GM06990 (cell line): ENCODE measurements at regions not wholly inside any gene's neighbourhood (a gene's known extent, or its start where the extent isn't known, plus 50 kb on each side); places are given as distances from the start of the nearest gene placed in this dataset.

Experiments used
- DNase-seq: peaks from one replicate; pipeline ENCODE4 v3.0.0-alpha.2; 2011; ENCODE audit not compliant: insufficient read length; ENCODE audit errors: extremely low read depth
- H3K27me3 ChIP-seq: replicated peaks from 2 replicates; pipeline ENCODE4 v1.6.0; 2011; ENCODE audit warnings: low read length; ENCODE audit not compliant: control insufficient read depth, insufficient read depth
- H3K36me3 ChIP-seq: 2 replicates; pipeline ENCODE4 v1.5.1; 2011; ENCODE audit warnings: low read length; ENCODE audit not compliant: control insufficient read depth, insufficient read depth
- H3K4me3 ChIP-seq: replicated peaks from 2 replicates; pipeline ENCODE4 v1.5.1; 2011; ENCODE audit warnings: low read depth, mild to moderate bottlenecking, control low read depth, low read length
- TF ChIP-seq, protein P1 (sequence below): IDR thresholded peaks from 2 replicates; pipeline ENCODE4 v1.5.1; 2011; ENCODE audit warnings: low read length, control low read depth, mild to moderate bottlenecking, inconsistent platforms; ENCODE audit not compliant: insufficient read depth, poor library complexity, severe bottlenecking

- TF ChIP-seq, protein P1, sequence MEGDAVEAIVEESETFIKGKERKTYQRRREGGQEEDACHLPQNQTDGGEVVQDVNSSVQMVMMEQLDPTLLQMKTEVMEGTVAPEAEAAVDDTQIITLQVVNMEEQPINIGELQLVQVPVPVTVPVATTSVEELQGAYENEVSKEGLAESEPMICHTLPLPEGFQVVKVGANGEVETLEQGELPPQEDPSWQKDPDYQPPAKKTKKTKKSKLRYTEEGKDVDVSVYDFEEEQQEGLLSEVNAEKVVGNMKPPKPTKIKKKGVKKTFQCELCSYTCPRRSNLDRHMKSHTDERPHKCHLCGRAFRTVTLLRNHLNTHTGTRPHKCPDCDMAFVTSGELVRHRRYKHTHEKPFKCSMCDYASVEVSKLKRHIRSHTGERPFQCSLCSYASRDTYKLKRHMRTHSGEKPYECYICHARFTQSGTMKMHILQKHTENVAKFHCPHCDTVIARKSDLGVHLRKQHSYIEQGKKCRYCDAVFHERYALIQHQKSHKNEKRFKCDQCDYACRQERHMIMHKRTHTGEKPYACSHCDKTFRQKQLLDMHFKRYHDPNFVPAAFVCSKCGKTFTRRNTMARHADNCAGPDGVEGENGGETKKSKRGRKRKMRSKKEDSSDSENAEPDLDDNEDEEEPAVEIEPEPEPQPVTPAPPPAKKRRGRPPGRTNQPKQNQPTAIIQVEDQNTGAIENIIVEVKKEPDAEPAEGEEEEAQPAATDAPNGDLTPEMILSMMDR = no peak
- Histone ChIP-seq H3K36me3 (no peaks in the 10 kb centered on the region), H3K4me3 (no peak overlapping the region), H3K27me3 (no peaks in the 10 kb centered on the region)
- DNase-seq = no peak
These were observed 80.6 kb upstream of the P2RY1 start for GRCh38 chr3:152754303-152754702.

DNA sequence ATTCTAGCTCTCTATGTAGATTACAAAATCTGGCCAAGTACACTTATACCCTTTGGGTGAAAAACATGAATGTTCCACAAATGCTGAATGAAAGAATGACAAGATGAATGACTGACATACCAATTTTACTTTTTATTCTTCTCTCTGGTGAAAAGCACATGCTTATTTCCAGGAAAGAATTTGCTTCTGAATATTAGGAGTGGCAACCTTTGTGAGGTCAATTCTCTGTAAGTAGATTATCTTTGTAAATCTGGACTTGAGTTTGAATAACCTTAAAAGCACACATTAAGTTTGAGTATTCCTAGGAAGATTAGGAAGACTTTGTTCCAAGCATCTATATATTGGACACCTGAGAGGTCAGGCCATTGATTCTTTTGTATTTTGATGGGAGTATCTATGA, 78.1 kb upstream of the P2RY1 start:
- Histone ChIP-seq H3K27me3 (no peaks in the 10 kb centered on the region), H3K4me3 (no peak overlapping the region), H3K36me3 (no peaks in the 10 kb centered on the region)
- TF ChIP-seq, protein P1 = no peak
- DNase-seq = no peak

DNA sequence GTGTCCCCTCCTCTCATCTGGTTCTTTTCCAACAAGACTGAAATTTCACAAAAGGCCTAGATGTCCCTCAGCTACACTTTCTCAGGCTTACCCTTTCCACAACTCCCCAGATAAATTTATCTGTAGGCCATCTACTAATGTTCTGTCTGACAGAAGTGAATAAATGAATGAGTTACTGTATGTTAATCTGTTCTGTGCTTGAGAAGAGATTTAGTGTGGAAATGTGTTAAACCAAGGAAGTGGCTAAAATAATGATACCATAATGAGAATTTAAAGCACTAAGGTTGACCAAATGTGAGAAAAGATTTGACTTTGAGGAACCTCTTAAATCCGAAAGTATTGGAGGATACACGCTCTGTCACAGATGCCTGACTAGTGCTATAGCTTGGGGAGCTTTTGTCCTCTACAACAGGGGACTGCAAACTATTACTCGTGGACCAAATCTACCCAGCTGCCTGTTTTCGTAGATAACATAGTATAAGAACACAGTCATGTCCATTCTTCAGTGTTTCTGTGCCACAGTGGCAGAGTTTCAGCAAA, 74.8 kb upstream of the P2RY1 start:
- no peaks in the 10 kb centered on the region for H3K36me3 ChIP-seq
- no peaks in the 10 kb centered on the region for H3K27me3 ChIP-seq
- peak overlapping the region; percentile 13; the same call in 1 of the 2 replicates for H3K4me3 ChIP-seq
- TF ChIP-seq, protein P1 = no peak
- peak; percentile 40 for DNase-seq

DNA sequence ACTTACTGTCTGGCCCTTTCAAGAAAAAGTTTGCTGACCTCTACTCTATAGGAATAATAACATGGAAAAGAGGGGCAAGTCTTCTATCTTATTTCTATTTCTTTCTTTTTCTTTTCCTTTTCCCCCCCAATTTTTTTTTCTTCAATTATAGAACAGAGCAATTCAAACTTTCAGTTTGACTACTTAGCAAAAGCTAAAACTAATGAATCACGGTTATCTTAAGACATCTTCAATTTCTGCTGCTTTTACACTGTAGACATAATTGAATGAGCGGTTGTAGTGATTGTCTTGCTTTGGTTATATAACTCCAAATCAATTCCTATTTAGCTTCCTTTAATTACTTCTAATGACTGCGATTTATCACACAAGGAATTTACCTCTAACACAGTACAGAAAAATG, 74.3 kb upstream of the P2RY1 start:
- no peaks in the 10 kb centered on the region for H3K27me3 ChIP-seq
- no peaks in the 10 kb centered on the region for H3K36me3 ChIP-seq
- TF ChIP-seq, protein P1 = no peak
- H3K4me3 ChIP-seq = peak overlapping the region; percentile 13; the same call in 1 of the 2 replicates
- no peak for DNase-seq

GRCh38 chr3:152768478-152768877, 66.5 kb upstream of the P2RY1 start:
- TF ChIP-seq, protein P1 = no peak
- H3K36me3 ChIP-seq = no peaks in the 10 kb centered on the region
- H3K4me3 ChIP-seq = no peak overlapping the region
- DNase-seq = no peak
- no peaks in the 10 kb centered on the region for H3K27me3 ChIP-seq

DNA sequence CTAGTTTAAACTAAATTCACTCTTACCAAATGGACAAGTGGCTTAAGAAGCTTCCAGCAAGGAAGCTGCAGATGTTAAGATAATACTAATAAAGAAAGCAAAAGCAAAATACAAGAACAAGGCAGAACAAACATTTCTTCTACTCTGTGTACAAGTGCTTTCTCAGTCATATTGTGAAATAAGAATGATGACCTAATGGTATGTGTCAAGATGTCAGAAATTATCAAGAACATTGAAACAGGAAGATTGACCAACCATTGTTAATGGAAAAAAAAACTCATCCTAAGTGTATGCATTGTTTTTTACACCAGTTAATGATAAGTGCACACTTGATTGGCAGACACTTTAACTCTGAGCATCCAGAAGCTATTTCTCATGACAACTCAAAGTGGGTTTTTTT, 65.4 kb upstream of the P2RY1 start:
- TF ChIP-seq, protein P1 = no peak
- no peak overlapping the region for H3K4me3 ChIP-seq
- DNase-seq = peak; percentile 51
- H3K36me3 ChIP-seq = no peaks in the 10 kb centered on the region
- H3K27me3 ChIP-seq = no peaks in the 10 kb centered on the region
